ENCODE measurements at regions not wholly inside any gene's neighbourhood (a gene's known extent, or its start where the extent isn't known, plus 50 kb on each side); places are given as distances from the start of the nearest gene placed in this dataset.

DNA sequence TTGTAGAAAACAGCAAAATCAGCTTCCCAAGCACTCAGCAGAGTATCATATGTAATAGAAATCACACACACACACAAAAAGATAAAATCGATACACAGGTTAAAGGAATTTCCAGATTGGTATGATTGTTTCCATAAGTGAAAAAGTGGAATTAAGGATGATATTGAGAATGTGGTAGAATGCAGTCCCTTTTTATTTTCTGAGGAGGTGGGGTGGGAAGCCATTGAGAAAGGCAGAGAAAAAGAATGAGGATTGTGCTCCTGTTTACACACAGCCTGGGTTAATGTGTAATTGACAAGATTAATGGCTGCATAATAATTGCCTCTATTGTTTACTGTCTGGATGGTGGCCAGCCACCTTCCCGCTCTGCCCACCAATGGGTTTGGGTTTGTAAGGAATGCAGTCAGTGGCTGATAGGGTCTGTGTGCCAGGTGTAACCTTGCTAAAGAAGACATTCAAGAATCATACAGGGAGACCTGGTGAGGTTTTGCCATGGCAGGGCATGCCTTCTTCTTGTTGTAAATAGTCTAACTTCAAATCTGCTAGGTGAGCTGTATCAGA is 177.2 kb upstream of the MAP3K1 start (continued):
- TF ChIP-seq, protein P1, sequence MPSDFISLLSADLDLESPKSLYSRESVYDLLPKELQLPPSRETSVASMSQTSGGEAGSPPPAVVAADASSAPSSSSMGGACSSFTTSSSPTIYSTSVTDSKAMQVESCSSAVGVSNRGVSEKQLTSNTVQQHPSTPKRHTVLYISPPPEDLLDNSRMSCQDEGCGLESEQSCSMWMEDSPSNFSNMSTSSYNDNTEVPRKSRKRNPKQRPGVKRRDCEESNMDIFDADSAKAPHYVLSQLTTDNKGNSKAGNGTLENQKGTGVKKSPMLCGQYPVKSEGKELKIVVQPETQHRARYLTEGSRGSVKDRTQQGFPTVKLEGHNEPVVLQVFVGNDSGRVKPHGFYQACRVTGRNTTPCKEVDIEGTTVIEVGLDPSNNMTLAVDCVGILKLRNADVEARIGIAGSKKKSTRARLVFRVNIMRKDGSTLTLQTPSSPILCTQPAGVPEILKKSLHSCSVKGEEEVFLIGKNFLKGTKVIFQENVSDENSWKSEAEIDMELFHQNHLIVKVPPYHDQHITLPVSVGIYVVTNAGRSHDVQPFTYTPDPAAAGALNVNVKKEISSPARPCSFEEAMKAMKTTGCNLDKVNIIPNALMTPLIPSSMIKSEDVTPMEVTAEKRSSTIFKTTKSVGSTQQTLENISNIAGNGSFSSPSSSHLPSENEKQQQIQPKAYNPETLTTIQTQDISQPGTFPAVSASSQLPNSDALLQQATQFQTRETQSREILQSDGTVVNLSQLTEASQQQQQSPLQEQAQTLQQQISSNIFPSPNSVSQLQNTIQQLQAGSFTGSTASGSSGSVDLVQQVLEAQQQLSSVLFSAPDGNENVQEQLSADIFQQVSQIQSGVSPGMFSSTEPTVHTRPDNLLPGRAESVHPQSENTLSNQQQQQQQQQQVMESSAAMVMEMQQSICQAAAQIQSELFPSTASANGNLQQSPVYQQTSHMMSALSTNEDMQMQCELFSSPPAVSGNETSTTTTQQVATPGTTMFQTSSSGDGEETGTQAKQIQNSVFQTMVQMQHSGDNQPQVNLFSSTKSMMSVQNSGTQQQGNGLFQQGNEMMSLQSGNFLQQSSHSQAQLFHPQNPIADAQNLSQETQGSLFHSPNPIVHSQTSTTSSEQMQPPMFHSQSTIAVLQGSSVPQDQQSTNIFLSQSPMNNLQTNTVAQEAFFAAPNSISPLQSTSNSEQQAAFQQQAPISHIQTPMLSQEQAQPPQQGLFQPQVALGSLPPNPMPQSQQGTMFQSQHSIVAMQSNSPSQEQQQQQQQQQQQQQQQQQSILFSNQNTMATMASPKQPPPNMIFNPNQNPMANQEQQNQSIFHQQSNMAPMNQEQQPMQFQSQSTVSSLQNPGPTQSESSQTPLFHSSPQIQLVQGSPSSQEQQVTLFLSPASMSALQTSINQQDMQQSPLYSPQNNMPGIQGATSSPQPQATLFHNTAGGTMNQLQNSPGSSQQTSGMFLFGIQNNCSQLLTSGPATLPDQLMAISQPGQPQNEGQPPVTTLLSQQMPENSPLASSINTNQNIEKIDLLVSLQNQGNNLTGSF (CRISPR knock-in tag; IDR thresholded peaks at IDR 0.05), result no peak
- TF ChIP-seq CHD2 (IDR thresholded peaks at IDR 0.05; ENCODE audit: low read depth, low read length) (no peak), UBTF (CRISPR knock-in tag; IDR thresholded peaks at IDR 0.05) (0 out of 2 replicates have a peak, but pooled peaks have one; percentile 21), TERF1 (CRISPR knock-in tag; IDR thresholded peaks at IDR 0.05) (no peak), SRF (IDR thresholded peaks at IDR 0.05; ENCODE audit: low read depth, low read length) (no peak), ZNF879 (CRISPR knock-in tag; IDR thresholded peaks at IDR 0.05) (no peak), TFE3 (CRISPR knock-in tag; IDR thresholded peaks at IDR 0.05) (0 out of 2 replicates have a peak, but pooled peaks have one; percentile 21), CREB1 (IDR thresholded peaks at IDR 0.05) (no peak), CREB1 (CRISPR knock-in tag; IDR thresholded peaks at IDR 0.05) (peak; percentile 54; the same call in 1 of the 2 replicates), NFYC (CRISPR knock-in tag; IDR thresholded peaks at IDR 0.05) (peak; percentile 34; the same call in 1 of the 2 replicates), ZNF629 (CRISPR knock-in tag; conservative IDR thresholded peaks at IDR 0.05) (no peak), ZBTB8A (CRISPR knock-in tag; IDR thresholded peaks at IDR 0.05; ENCODE audit: borderline replicate concordance, low read depth) (no peak), GATAD2A (CRISPR knock-in tag; IDR thresholded peaks at IDR 0.05) (peak; percentile 87), ZNF574 (CRISPR knock-in tag; IDR thresholded peaks at IDR 0.05) (peak; percentile 36; the same call in 1 of the 2 replicates), ZNF468 (CRISPR knock-in tag; IDR thresholded peaks at IDR 0.05) (no peak), ZNF652 (CRISPR knock-in tag; IDR thresholded peaks at IDR 0.05; ENCODE audit: borderline replicate concordance, low read depth) (peak; percentile 56; the same call in 1 of the 2 replicates), ZNF589 (CRISPR knock-in tag; conservative IDR thresholded peaks at IDR 0.05) (no peak), DMAP1 (CRISPR knock-in tag; IDR thresholded peaks at IDR 0.05) (no peak)

Measured in HepG2 (cell line).